ENCODE measurements at regions not wholly inside any gene's neighbourhood (a gene's known extent, or its start where the extent isn't known, plus 50 kb on each side); places are given as distances from the start of the nearest gene placed in this dataset.

DNA sequence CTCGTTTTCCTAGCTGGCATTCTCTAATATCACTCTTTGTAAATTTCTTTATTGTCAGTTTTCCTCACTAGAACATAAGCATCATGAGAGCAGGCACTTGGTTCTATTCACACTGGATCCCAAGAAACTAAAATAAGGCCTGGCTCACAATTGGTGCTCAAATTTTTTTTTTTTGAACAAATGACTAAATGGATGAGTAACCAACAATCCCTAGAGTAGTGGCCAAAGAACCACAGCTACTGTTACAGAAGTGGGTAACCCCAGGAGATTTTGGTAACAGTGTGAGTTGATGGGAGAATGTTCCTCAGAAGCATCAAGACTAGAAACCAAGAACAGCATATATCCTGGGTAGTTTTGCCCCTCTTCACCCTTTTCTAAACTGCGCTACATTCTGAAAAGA, 572.6 kb downstream of the INSC start:
- Histone ChIP-seq H3K27me3 (ENCODE audit: control insufficient read depth in 1 of 2, insufficient read depth in 2 of 2, low read length in 2 of 2) (no peaks in the 10 kb centered on the region), H3K27ac (ENCODE audit: low read depth in 1 of 2, low read length in 2 of 2) (no peak overlapping the region), H3K9me3 (ENCODE audit: control insufficient read depth in 1 of 2, insufficient read depth in 1 of 2, low read length in 2 of 2) (peaks cover 0 to 3% of the 10 kb centered on the region in 2 experiments), H3K4me3 (ENCODE audit: low read length) (no peak overlapping the region), H3K36me3 (ENCODE audit: insufficient read depth, low read length) (no peaks in the 10 kb centered on the region), H3K4me1 (ENCODE audit: insufficient read depth, low read length) (no peaks in the 10 kb centered on the region)
- no peak for ATAC-seq (ENCODE audit: poor library complexity)
- TF ChIP-seq, protein P1, sequence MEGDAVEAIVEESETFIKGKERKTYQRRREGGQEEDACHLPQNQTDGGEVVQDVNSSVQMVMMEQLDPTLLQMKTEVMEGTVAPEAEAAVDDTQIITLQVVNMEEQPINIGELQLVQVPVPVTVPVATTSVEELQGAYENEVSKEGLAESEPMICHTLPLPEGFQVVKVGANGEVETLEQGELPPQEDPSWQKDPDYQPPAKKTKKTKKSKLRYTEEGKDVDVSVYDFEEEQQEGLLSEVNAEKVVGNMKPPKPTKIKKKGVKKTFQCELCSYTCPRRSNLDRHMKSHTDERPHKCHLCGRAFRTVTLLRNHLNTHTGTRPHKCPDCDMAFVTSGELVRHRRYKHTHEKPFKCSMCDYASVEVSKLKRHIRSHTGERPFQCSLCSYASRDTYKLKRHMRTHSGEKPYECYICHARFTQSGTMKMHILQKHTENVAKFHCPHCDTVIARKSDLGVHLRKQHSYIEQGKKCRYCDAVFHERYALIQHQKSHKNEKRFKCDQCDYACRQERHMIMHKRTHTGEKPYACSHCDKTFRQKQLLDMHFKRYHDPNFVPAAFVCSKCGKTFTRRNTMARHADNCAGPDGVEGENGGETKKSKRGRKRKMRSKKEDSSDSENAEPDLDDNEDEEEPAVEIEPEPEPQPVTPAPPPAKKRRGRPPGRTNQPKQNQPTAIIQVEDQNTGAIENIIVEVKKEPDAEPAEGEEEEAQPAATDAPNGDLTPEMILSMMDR (IDR thresholded peaks at IDR 0.05): no peak
- ChIA-PET POLR2A (no interaction called here), CTCF (no interaction called here)
- H3K4me1 Mint-ChIP-seq (ENCODE audit: low read depth): no peaks in the 10 kb centered on the region
- peaks cover 17% of the 10 kb centered on the region for H3K27me3 Mint-ChIP-seq
- intact Hi-C loops (cut with DNase I, micrococcal nuclease): no loop called here
- H3K4me3 Mint-ChIP-seq: no peak overlapping the region
- no peak overlapping the region for H3K27ac Mint-ChIP-seq
- DNase-seq: no peak
- peaks cover 4% of the 10 kb centered on the region for H3K9me3 Mint-ChIP-seq
- no peaks in the 10 kb centered on the region for H3K36me3 Mint-ChIP-seq (ENCODE audit: low read depth)

DNA sequence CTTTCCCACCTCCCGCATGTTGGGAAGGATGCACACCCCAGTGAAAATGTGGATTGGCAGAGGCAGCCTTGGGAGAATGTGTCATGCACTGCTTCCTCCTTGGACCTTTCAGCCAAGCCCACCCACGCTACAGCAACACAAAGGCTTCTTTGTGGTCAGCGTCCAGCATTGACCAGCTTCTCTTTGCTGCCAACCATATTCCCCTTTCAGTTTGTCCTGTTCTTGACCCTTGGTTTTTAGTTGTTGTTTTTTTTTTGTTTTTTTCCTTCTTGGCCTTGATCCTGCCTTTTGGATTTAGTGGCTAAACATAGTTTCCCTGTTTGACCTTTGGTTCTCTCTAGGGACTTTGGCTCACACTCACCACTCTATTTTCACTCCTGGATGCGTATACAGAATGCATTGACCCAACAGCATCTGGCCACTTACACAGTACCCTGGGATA, 573.6 kb downstream of the INSC start:
- H3K27ac ChIP-seq (ENCODE audit: low read depth in 1 of 2, low read length in 2 of 2): no peak overlapping the region
- peaks cover 21% of the 10 kb centered on the region for H3K27me3 Mint-ChIP-seq
- peaks cover 4% of the 10 kb centered on the region for H3K9me3 Mint-ChIP-seq
- ChIA-PET POLR2A (no interaction called here), CTCF (no interaction called here)
- no peak overlapping the region for H3K4me3 ChIP-seq (ENCODE audit: low read length)
- intact Hi-C loops (cut with DNase I, micrococcal nuclease): no loop called here
- H3K36me3 Mint-ChIP-seq (ENCODE audit: low read depth): no peaks in the 10 kb centered on the region
- H3K27ac Mint-ChIP-seq: no peak overlapping the region
- no peak overlapping the region for H3K4me3 Mint-ChIP-seq
- DNase-seq (no peak), ATAC-seq (ENCODE audit: poor library complexity) (no peak)
- no peaks in the 10 kb centered on the region for H3K4me1 ChIP-seq (ENCODE audit: insufficient read depth, low read length)
- no peaks in the 10 kb centered on the region for H3K36me3 ChIP-seq (ENCODE audit: insufficient read depth, low read length)
- H3K4me1 Mint-ChIP-seq (ENCODE audit: low read depth): no peaks in the 10 kb centered on the region
- no peaks in the 10 kb centered on the region for H3K27me3 ChIP-seq (ENCODE audit: control insufficient read depth in 1 of 2, insufficient read depth in 2 of 2, low read length in 2 of 2)
- TF ChIP-seq, protein P1 (IDR thresholded peaks at IDR 0.05): no peak
- H3K9me3 ChIP-seq (ENCODE audit: control insufficient read depth in 1 of 2, insufficient read depth in 1 of 2, low read length in 2 of 2): peaks cover 0 to 3% of the 10 kb centered on the region in 2 experiments

DNA sequence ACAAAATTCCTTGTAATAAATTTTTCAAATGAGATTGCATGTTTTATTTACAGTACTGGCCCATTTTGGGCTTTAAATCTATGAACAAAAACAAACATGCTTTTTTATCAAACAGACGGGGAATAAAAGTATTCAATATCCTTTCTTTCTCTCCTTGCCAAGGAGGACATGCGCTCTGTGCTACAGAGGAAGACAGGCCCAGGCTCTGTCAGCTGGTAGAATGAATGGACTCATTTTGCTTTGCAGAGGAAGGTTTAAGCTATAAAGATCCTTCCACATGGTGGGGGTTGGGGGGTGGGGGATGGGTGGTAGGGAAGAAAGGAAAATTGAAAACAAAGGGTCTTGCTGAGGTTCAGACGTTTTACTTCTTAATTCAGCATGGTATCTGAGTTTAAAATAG, 575.6 kb downstream of the INSC start:
- Histone ChIP-seq H3K4me3 (ENCODE audit: low read length) (no peak overlapping the region), H3K9me3 (ENCODE audit: control insufficient read depth in 1 of 2, insufficient read depth in 1 of 2, low read length in 2 of 2) (peaks cover 0 to 3% of the 10 kb centered on the region in 2 experiments), H3K36me3 (ENCODE audit: insufficient read depth, low read length) (no peaks in the 10 kb centered on the region), H3K4me1 (ENCODE audit: insufficient read depth, low read length) (no peaks in the 10 kb centered on the region), H3K27ac (ENCODE audit: low read depth in 1 of 2, low read length in 2 of 2) (no peak overlapping the region), H3K27me3 (ENCODE audit: control insufficient read depth in 1 of 2, insufficient read depth in 2 of 2, low read length in 2 of 2) (no peaks in the 10 kb centered on the region)
- Mint-ChIP-seq H3K27me3 (peaks cover 21% of the 10 kb centered on the region), H3K36me3 (ENCODE audit: low read depth) (no peaks in the 10 kb centered on the region), H3K4me3 (no peak overlapping the region), H3K9me3 (peaks cover 2% of the 10 kb centered on the region), H3K4me1 (ENCODE audit: low read depth) (no peaks in the 10 kb centered on the region), H3K27ac (no peak overlapping the region)
- ChIA-PET CTCF (interaction anchor here (1.0 kb wide), 1 partner anchor 11 kb away, joined by 3 read pairs; no protein-coding TSS in a partner anchor), POLR2A (no interaction called here)
- intact Hi-C loops (cut with DNase I, micrococcal nuclease): no loop called here
- ATAC-seq (ENCODE audit: poor library complexity) (no peak), DNase-seq (no peak)
- TF ChIP-seq, protein P1 (IDR thresholded peaks at IDR 0.05): no peak
